Uterus (tissue), 3 donors: ENCODE measurements at regions not wholly inside any gene's neighbourhood (a gene's known extent, or its start where the extent isn't known, plus 50 kb on each side); places are given as distances from the start of the nearest gene placed in this dataset.

Source experiments
- DNase-seq, 2 donors: peaks; one replicate each; pipeline ENCODE4 v3.0.0-alpha.2; 2019 to 2020
- H3K27ac ChIP-seq, 2 donors: fragments of 200-600 bp; sonication (generic); 1 replicate in 1 of 2; 2 replicates in 1 of 2; pipeline ENCODE4 v1.5.1; 2016 to 2018
- H3K27me3 ChIP-seq, 2 donors: fragments of 200-600 bp; sonication (generic); one replicate each; pipeline ENCODE4 v1.5.1; 2018 to 2019; ENCODE audit warnings: control low read depth in 1 of 2
- H3K36me3 ChIP-seq, 2 donors: fragments of 200-600 bp; sonication (generic); one replicate each; pipeline ENCODE4 v1.5.1; 2019; ENCODE audit warnings: control low read depth in 1 of 2
- H3K4me1 ChIP-seq, 2 donors: fragments of 200-600 bp; sonication (generic); one replicate each; pipeline ENCODE4 v1.5.1; 2018 to 2019; ENCODE audit warnings: control low read depth in 1 of 2
- H3K4me3 ChIP-seq, 2 donors: fragments of 200-600 bp; sonication (generic); 1 replicate in 1 of 2; 2 replicates in 1 of 2; pipeline ENCODE4 v1.5.1; 2018 to 2019; ENCODE audit warnings: mild to moderate bottlenecking in 1 of 2
- H3K9me3 ChIP-seq, 2 donors: fragments of 200-600 bp; sonication (generic); one replicate each; pipeline ENCODE4 v1.5.1; 2019; ENCODE audit warnings: control low read depth in 1 of 2
- CTCF ChIP-seq, 4 experiments: fragments of 200-600 bp in 2 of 4; fragments of 450-650 bp in 2 of 4; sonication (generic) in 2 of 4; IDR thresholded peaks; one replicate each; pipeline ENCODE4 v1.5.1; 2016 to 2019; ENCODE audit warnings: antibody characterized with exemption in 4 of 4, mild to moderate bottlenecking in 2 of 4, moderate library complexity in 1 of 4
- POLR2A ChIP-seq, 2 donors: fragments of 450-650 bp; IDR thresholded peaks; one replicate each; pipeline ENCODE4 v1.6.1; 2016; ENCODE audit warnings: antibody characterized with exemption in 2 of 2, mild to moderate bottlenecking in 1 of 2, moderate library complexity in 1 of 2
- intact Hi-C: fragments of 100-400 bp; cut with DNase I; formaldehyde crosslinking; loops from one replicate; pipeline ENCODE4 v1.15.1; 2023; ENCODE audit warnings: low total_unique reads
- donor health status: DM: yes; HTN: yes; CAD: no.

GRCh38 chr9:135196474-135196873 is 109.0 kb downstream of the OLFM1 start:
- Histone ChIP-seq H3K36me3 (no peaks in the 10 kb centered on the region), H3K4me1 (no peaks in the 10 kb centered on the region), H3K9me3 (no peaks in the 10 kb centered on the region), H3K27ac (no peak overlapping the region), H3K27me3 (no peaks in the 10 kb centered on the region), H3K4me3 (no peak overlapping the region)
- TF ChIP-seq CTCF (IDR thresholded peaks at IDR 0.05) (no peak), POLR2A (IDR thresholded peaks at IDR 0.05) (no peak)
- no peak for DNase-seq
- intact Hi-C loops = no loop called here

DNA sequence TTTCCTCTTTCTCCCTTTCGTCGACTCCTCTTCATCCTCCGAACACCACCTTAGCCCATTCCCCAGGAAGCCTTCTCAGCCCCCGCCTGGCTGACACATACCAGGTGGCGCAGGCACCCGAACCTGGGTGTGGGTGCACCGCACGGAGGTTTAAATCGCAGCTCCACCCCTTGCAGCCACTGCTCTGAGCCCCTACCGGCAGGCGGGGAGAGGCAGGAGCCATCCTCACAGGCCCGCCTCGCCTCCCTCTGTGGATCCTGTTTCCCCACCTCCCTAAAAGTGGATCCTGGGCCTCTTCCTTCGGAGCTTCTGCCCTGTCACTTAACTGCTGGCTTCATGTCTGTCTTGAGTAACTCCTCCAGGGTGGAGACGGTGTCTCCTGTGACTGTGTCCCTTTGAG is 110.7 kb downstream of the OLFM1 start:
- no peaks in the 10 kb centered on the region for H3K9me3 ChIP-seq
- intact Hi-C loops = no loop called here
- H3K36me3 ChIP-seq = no peaks in the 10 kb centered on the region
- no peak for DNase-seq
- H3K27me3 ChIP-seq = no peaks in the 10 kb centered on the region
- H3K27ac ChIP-seq = no peak overlapping the region
- no peak overlapping the region for H3K4me3 ChIP-seq
- no peaks in the 10 kb centered on the region for H3K4me1 ChIP-seq
- no peak for TF ChIP-seq CTCF (IDR thresholded peaks at IDR 0.05)
- TF ChIP-seq POLR2A (IDR thresholded peaks at IDR 0.05) = no peak

- Histone ChIP-seq H3K4me1 (no peaks in the 10 kb centered on the region), H3K9me3 (no peaks in the 10 kb centered on the region), H3K4me3 (no peak overlapping the region), H3K27me3 (no peaks in the 10 kb centered on the region), H3K27ac (no peak overlapping the region), H3K36me3 (no peaks in the 10 kb centered on the region)
- no peak for DNase-seq
- intact Hi-C loops = no loop called here
- TF ChIP-seq CTCF (IDR thresholded peaks at IDR 0.05) = no peak
- TF ChIP-seq POLR2A (IDR thresholded peaks at IDR 0.05) = no peak
These were observed 111.3 kb downstream of the OLFM1 start for GRCh38 chr9:135198586-135199285.

GRCh38 chr9:135199489-135199888 is 112.0 kb downstream of the OLFM1 start:
- Histone ChIP-seq H3K27ac (no peak overlapping the region), H3K4me1 (no peaks in the 10 kb centered on the region), H3K36me3 (no peaks in the 10 kb centered on the region), H3K9me3 (no peaks in the 10 kb centered on the region), H3K4me3 (no peak overlapping the region), H3K27me3 (no peaks in the 10 kb centered on the region)
- TF ChIP-seq POLR2A (IDR thresholded peaks at IDR 0.05) (no peak), CTCF (IDR thresholded peaks at IDR 0.05) (no peak)
- DNase-seq = no peak
- intact Hi-C loops = no loop called here

- Histone ChIP-seq H3K27me3 (no peaks in the 10 kb centered on the region), H3K4me1 (no peaks in the 10 kb centered on the region), H3K9me3 (no peaks in the 10 kb centered on the region), H3K4me3 (no peak overlapping the region), H3K27ac (no peak overlapping the region), H3K36me3 (no peaks in the 10 kb centered on the region)
- TF ChIP-seq CTCF (IDR thresholded peaks at IDR 0.05) (no peak), POLR2A (IDR thresholded peaks at IDR 0.05) (no peak)
- no peak for DNase-seq
- intact Hi-C loops = no loop called here
These were observed 114.2 kb downstream of the OLFM1 start for GRCh38 chr9:135201711-135202110.
